HCT116 (cell line): ENCODE measurements at regions not wholly inside any gene's neighbourhood (a gene's known extent, or its start where the extent isn't known, plus 50 kb on each side); places are given as distances from the start of the nearest gene placed in this dataset.
A peak's percentile ranks its signal among the peaks of the same experiment; 100 is the strongest.

ENCODE experiments used
- ATAC-seq: fragments of 200-7000 bp; cut with Tn5 transposase; 2 replicates; pipeline ENCODE4 v1.9.1; 2020; ENCODE audit warnings: mild to moderate bottlenecking, moderate library complexity
- BruUV-seq: library from RNA; stranded (reverse); fragments of 400-500 nt; replicated peaks from 2 replicates; lab custom pipeline; 2021; lab: Mats Ljungman, UMichigan
- CTCF ChIA-PET: fragments of 300-600 bp; sonication (Branson Sonifier 250); formaldehyde crosslinking; loops from one replicate; lab custom pipeline; 2021; ENCODE audit warnings: antibody characterized with exemption; lab: Charles Lee
- POLR2A ChIA-PET: fragments of 300-600, 350-600 bp; sonication (Branson Sonifier 250); formaldehyde crosslinking; loops from one replicate; lab custom pipeline; 2021; ENCODE audit warnings: antibody characterized with exemption; lab: Charles Lee
- RAD21 ChIA-PET, 2 experiments: fragments of 300-600 bp; sonication (Branson Sonifier 250); formaldehyde crosslinking; loops; one replicate each; lab custom pipeline; 2023; ENCODE audit warnings: low total read pairs in 2 of 2; ENCODE audit not compliant: uncharacterized antibody in 2 of 2, unreplicated experiment in 2 of 2, low non-redundant PET in 1 of 2; lab: Charles Lee
- DNase-seq: peaks from one replicate; pipeline ENCODE4 v3.0.0-alpha.2; 2010; ENCODE audit warnings: low read depth, low spot score
- H2AFZ ChIP-seq: fragments of 200-600 bp; shearing (Covaris generic), sonication (generic); 2 replicates; pipeline ENCODE4 v1.6.1; 2017; ENCODE audit warnings: low read depth, mixed run types, mixed read lengths, antibody characterized with exemption, low read length; ENCODE audit not compliant: poor library complexity, severe bottlenecking
- H3K27ac ChIP-seq: 2 replicates; pipeline ENCODE4 v1.5.1; 2012; ENCODE audit warnings: low read depth, low read length
- H3K27me3 ChIP-seq: fragments of 200-600 bp; sonication (generic); 2 replicates; pipeline ENCODE4 v1.6.1; 2016; ENCODE audit warnings: mixed run types, low read length, mixed read lengths; ENCODE audit not compliant: insufficient read depth
- H3K36me3 ChIP-seq, 2 experiments: fragments of 200-500 bp in 1 of 2; fragments of 200-600 bp in 1 of 2; sonication (Bioruptor generic) in 1 of 2; sonication (generic) in 1 of 2; 2 replicates each; pipeline versions ENCODE4 v1.5.1 to v1.6.1; 2014 to 2016; ENCODE audit warnings: low read length in 2 of 2, inconsistent platforms in 1 of 2, mixed read lengths in 1 of 2, mixed run types in 1 of 2; ENCODE audit not compliant: insufficient read depth in 2 of 2, control insufficient read depth in 1 of 2
- H3K4me1 ChIP-seq, 2 experiments: fragments of 200-600 bp in 1 of 2; sonication (generic) in 1 of 2; 2 replicates each; pipeline versions ENCODE4 v1.5.1 to v1.6.1; 2012 to 2017; ENCODE audit warnings: low read length in 2 of 2, inconsistent platforms in 1 of 2, mild to moderate bottlenecking in 1 of 2, mixed read lengths in 1 of 2, mixed run types in 1 of 2, moderate library complexity in 1 of 2; ENCODE audit not compliant: insufficient read depth in 2 of 2, control insufficient read depth in 1 of 2
- H3K4me2 ChIP-seq: fragments of 200-600 bp; sonication (generic); 2 replicates; pipeline ENCODE4 v1.6.1; 2017; ENCODE audit warnings: mixed run types, low read length, mixed read lengths
- H3K4me3 ChIP-seq, 2 experiments: fragments of 200-600 bp in 1 of 2; sonication (generic) in 1 of 2; replicated peaks in 1 of 2; 2 replicates each; pipeline ENCODE4 v1.5.1; 2011 to 2016; ENCODE audit warnings: low read length in 2 of 2, control low read depth in 1 of 2, low read depth in 1 of 2, mild to moderate bottlenecking in 1 of 2, mixed read lengths in 1 of 2, mixed run types in 1 of 2
- H3K79me2 ChIP-seq: fragments of 200-600 bp; sonication (generic); 2 replicates; pipeline ENCODE4 v1.6.1; 2017; ENCODE audit warnings: mild to moderate bottlenecking, mixed run types, low read length, moderate library complexity, mixed read lengths; ENCODE audit not compliant: insufficient read depth
- H3K9ac ChIP-seq: fragments of 200-600 bp; sonication (generic); 2 replicates; pipeline ENCODE4 v1.6.1; 2016; ENCODE audit warnings: low read length, mixed read lengths
- H3K9me2 ChIP-seq: fragments of 200-600 bp; sonication (generic), shearing (Covaris generic); 2 replicates; pipeline ENCODE4 v1.6.1; 2017; ENCODE audit warnings: mixed run types, mild to moderate bottlenecking, moderate library complexity; ENCODE audit not compliant: insufficient read depth
- H3K9me3 ChIP-seq, 2 experiments: fragments of 200-500 bp in 1 of 2; fragments of 200-600 bp in 1 of 2; sonication (Bioruptor generic) in 1 of 2; sonication (generic) in 1 of 2; 2 replicates each; pipeline ENCODE4 v1.6.1; 2014 to 2017; ENCODE audit warnings: low read length in 2 of 2, mixed read lengths in 2 of 2, inconsistent platforms in 1 of 2, low read depth in 1 of 2, mild to moderate bottlenecking in 1 of 2, mixed run types in 1 of 2, moderate library complexity in 1 of 2; ENCODE audit not compliant: control insufficient read depth in 1 of 2, insufficient read depth in 1 of 2
- H4K20me1 ChIP-seq: fragments of 200-600 bp; sonication (generic), shearing (Covaris generic); 2 replicates; pipeline ENCODE4 v1.6.1; 2017; ENCODE audit warnings: mixed run types, mild to moderate bottlenecking, moderate library complexity; ENCODE audit not compliant: insufficient read depth
- CTCF ChIP-seq, 3 experiments: fragments of 200-600 bp in 1 of 3; sonication (generic) in 1 of 3; IDR thresholded peaks in 2 of 3; conservative IDR thresholded peaks in 1 of 3; 2 replicates each; pipeline ENCODE4 v1.5.1; 2012 to 2017; ENCODE audit warnings: low read depth in 2 of 3, low read length in 2 of 3, antibody characterized with exemption in 1 of 3, borderline replicate concordance in 1 of 3, control low read depth in 1 of 3, mild to moderate bottlenecking in 1 of 3, mixed read lengths in 1 of 3, mixed run types in 1 of 3, moderate library complexity in 1 of 3; ENCODE audit not compliant: insufficient read depth in 1 of 3
- RAD21 ChIP-seq: IDR thresholded peaks from 2 replicates; pipeline ENCODE4 v1.6.1; 2012; ENCODE audit warnings: low read depth, mild to moderate bottlenecking
- ZFX ChIP-seq: fragments of 450-650 bp; IDR thresholded peaks from 2 replicates; pipeline ENCODE4 v1.6.1; 2017
- intact Hi-C: fragments of 100-400 bp; cut with micrococcal nuclease; formaldehyde crosslinking; loops from 2 replicates; pipeline ENCODE4 v1.10.0; 2022

- peak; percentile 98 for ATAC-seq
Observed at GRCh38 chr18:48475635-48476549, 62.9 kb upstream of the CTIF start.

More at GRCh38 chr18:48475635-48476549, 62.9 kb upstream of the CTIF start:
- H3K36me3 ChIP-seq: no peaks in the 10 kb centered on the region
- H3K4me3 ChIP-seq: no peak overlapping the region
- no TSS peak for BruUV-seq
- no peaks in the 10 kb centered on the region for H4K20me1 ChIP-seq
- TF ChIP-seq CTCF (IDR thresholded peaks at IDR 0.05 in 2 of 3, conservative IDR thresholded peaks at IDR 0.05 in 1 of 3; ENCODE audit: borderline replicate concordance in 1 of 3, insufficient read depth in 1 of 3, low read depth in 2 of 3, low read length in 2 of 3) (peak; percentile 81 to 93 (median 90)), ZFX (no peak), RAD21 (peak; percentile 95)
- TF ChIP-seq, all 23 proteins: peak for 2
- intact Hi-C loops: loop anchor here (1.0 to 10.0 kb wide), 3 partner anchors 129 to 188 kb away; no protein-coding TSS in a partner anchor
- ChIA-PET POLR2A (no interaction called here), RAD21 (interaction anchor here in 1 of 2 experiments (0.6 to 0.7 kb wide), 2 partner anchors 269 to 763 kb away, joined by 3 read pairs; no protein-coding TSS in a partner anchor), CTCF (interaction anchor here (0.6 to 2.1 kb wide), 9 partner anchors 18 to 763 kb away, joined by 3 to 28 read pairs (median 6); no protein-coding TSS in a partner anchor)
- Histone ChIP-seq H3K4me1 (no peaks in the 10 kb centered on the region), H3K9ac (no peak overlapping the region), H3K9me2 (no peaks in the 10 kb centered on the region), H3K9me3 (peaks cover 0 to 4% of the 10 kb centered on the region in 2 experiments; a peak in 3 of 4 replicates), H3K27ac (no peak overlapping the region), H3K27me3 (no peaks in the 10 kb centered on the region), H2AFZ (no peak overlapping the region), H3K4me2 (no peak overlapping the region), H3K79me2 (no peaks in the 10 kb centered on the region)
- DNase-seq: peak; percentile 67
